ENCODE measurements at regions not wholly inside any gene's neighbourhood (a gene's known extent, or its start where the extent isn't known, plus 50 kb on each side); places are given as distances from the start of the nearest gene placed in this dataset.

- Histone ChIP-seq H3K4me3 (ENCODE audit: low read depth in 1 of 3, low read length in 3 of 3) (no peak overlapping the region), H3K9ac (ENCODE audit: low read depth in 1 of 2, low read length in 2 of 2) (no peak overlapping the region), H3K27ac (ENCODE audit: low read depth in 1 of 2, low read length in 2 of 2) (no peak overlapping the region), H3K27me3 (ENCODE audit: control insufficient read depth in 4 of 4, insufficient read depth in 4 of 4, low read length in 3 of 4) (no peaks in the 10 kb centered on the region), H3K4me1 (ENCODE audit: control insufficient read depth in 4 of 4, insufficient read depth in 4 of 4, low read length in 3 of 4) (peaks cover 0 to 3% (median 1%) of the 10 kb centered on the region in 4 donors), H3K9me3 (ENCODE audit: control insufficient read depth in 4 of 4, low read length in 3 of 4) (no peaks in the 10 kb centered on the region), H3K36me3 (ENCODE audit: control insufficient read depth in 4 of 4, insufficient read depth in 3 of 4, low read depth in 1 of 4, low read length in 3 of 4) (no peaks in the 10 kb centered on the region)
- WGBS: 86% methylated on average over 1 of the region's 1 CpG
- TF ChIP-seq HNF4G (IDR thresholded peaks at IDR 0.05) (no peak), JUND (IDR thresholded peaks at IDR 0.05) (no peak), TAF1 (conservative IDR thresholded peaks at IDR 0.05) (no peak), EGR1 (IDR thresholded peaks at IDR 0.05; ENCODE audit: low read depth in 2 of 2) (no peak), SP1 (IDR thresholded peaks at IDR 0.05) (no peak), CTCF (IDR thresholded peaks at IDR 0.05; ENCODE audit: low read depth, low read length, missing input control) (no peak), RAD21 (IDR thresholded peaks at IDR 0.05) (no peak), FOXA1 (IDR thresholded peaks at IDR 0.05) (no peak), ATF3 (IDR thresholded peaks at IDR 0.05) (no peak)
- TF ChIP-seq, protein P1, sequence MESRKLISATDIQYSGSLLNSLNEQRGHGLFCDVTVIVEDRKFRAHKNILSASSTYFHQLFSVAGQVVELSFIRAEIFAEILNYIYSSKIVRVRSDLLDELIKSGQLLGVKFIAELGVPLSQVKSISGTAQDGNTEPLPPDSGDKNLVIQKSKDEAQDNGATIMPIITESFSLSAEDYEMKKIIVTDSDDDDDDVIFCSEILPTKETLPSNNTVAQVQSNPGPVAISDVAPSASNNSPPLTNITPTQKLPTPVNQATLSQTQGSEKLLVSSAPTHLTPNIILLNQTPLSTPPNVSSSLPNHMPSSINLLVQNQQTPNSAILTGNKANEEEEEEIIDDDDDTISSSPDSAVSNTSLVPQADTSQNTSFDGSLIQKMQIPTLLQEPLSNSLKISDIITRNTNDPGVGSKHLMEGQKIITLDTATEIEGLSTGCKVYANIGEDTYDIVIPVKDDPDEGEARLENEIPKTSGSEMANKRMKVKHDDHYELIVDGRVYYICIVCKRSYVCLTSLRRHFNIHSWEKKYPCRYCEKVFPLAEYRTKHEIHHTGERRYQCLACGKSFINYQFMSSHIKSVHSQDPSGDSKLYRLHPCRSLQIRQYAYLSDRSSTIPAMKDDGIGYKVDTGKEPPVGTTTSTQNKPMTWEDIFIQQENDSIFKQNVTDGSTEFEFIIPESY (IDR thresholded peaks at IDR 0.05): no peak
- DNase-seq (ENCODE audit: low spot score): no peak
These were observed 260.6 kb upstream of the ZNF462 start for GRCh38 chr9:106602344-106602743.

DNA sequence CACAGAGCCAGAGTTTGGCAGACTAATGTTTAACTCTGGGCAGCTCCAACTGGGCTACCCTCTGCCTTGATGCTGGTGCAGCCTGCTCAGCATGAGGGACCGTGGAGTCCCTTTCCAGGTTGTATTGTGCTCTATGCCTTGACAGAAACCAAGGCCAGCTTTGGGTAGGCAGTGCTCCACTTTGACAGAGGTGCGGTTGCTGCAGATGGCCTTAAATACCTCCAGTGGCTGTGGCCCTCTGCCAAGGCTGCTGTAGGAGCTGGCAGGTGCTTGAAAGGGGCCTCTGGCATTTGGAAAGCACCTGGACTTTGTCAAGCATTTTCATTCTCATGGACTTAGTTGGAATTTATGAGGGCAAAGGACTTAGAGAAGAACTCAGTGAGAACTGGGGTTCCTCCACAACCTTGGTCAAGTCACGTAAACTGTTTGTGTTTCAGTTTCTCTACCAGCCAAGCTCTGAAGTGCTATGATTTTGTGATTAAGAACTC is 249.7 kb upstream of the ZNF462 start:
- Histone ChIP-seq H3K4me1 (ENCODE audit: control insufficient read depth in 4 of 4, insufficient read depth in 4 of 4, low read length in 3 of 4) (peaks cover 0 to 4% (median 0%) of the 10 kb centered on the region in 4 donors), H3K9me3 (ENCODE audit: control insufficient read depth in 4 of 4, low read length in 3 of 4) (peaks cover 0 to 2% (median 0%) of the 10 kb centered on the region in 4 donors), H3K27ac (ENCODE audit: low read depth in 1 of 2, low read length in 2 of 2) (no peak overlapping the region), H3K4me3 (ENCODE audit: low read depth in 1 of 3, low read length in 3 of 3) (no peak overlapping the region), H3K36me3 (ENCODE audit: control insufficient read depth in 4 of 4, insufficient read depth in 3 of 4, low read depth in 1 of 4, low read length in 3 of 4) (no peaks in the 10 kb centered on the region), H3K27me3 (ENCODE audit: control insufficient read depth in 4 of 4, insufficient read depth in 4 of 4, low read length in 3 of 4) (no peaks in the 10 kb centered on the region), H3K9ac (ENCODE audit: low read depth in 1 of 2, low read length in 2 of 2) (no peak overlapping the region)
- 55% methylated on average over 3 of the region's 3 CpGs for WGBS
- DNase-seq (ENCODE audit: low spot score): no peak
- no peak for TF ChIP-seq RAD21 (IDR thresholded peaks at IDR 0.05)
- no peak for TF ChIP-seq CTCF (IDR thresholded peaks at IDR 0.05; ENCODE audit: low read depth, low read length, missing input control)
- TF ChIP-seq, protein P1 (IDR thresholded peaks at IDR 0.05): no peak
- no peak for TF ChIP-seq MAX (IDR thresholded peaks at IDR 0.05)
- TF ChIP-seq HNF4A (conservative IDR thresholded peaks at IDR 0.05): no peak
- no peak for TF ChIP-seq FOXA2 (IDR thresholded peaks at IDR 0.05)
- TF ChIP-seq GABPA (IDR thresholded peaks at IDR 0.05 in 1 of 2, conservative IDR thresholded peaks at IDR 0.05 in 1 of 2): no peak
- no peak for TF ChIP-seq JUND (IDR thresholded peaks at IDR 0.05)
- TF ChIP-seq TAF1 (conservative IDR thresholded peaks at IDR 0.05): no peak
- TF ChIP-seq EGR1 (IDR thresholded peaks at IDR 0.05; ENCODE audit: low read depth in 2 of 2): no peak

Data from liver (tissue), 8 donors.